ENCODE measurements at regions not wholly inside any gene's neighbourhood (a gene's known extent, or its start where the extent isn't known, plus 50 kb on each side); places are given as distances from the start of the nearest gene placed in this dataset.

DNA sequence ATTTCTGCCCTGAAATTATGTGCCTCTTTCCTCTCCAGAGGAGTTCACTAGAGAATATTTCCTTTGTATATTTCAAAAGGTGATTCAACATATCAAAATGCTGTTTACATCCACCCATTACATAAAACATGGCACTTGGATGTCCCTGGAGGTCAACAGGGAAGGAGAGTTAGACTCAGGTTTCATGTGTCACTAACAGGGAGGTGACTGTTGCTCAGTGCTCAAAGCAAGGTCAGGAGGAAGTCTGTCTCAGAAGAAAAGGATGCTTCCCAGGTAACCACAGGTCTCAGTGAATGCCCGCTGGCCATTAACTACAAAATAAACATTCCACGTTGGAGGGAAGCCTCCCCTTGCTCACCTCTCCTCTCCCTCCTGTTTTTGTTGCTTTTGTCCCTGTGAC lies 198.6 kb downstream of the AXIN2 start:
- DNase-seq, result no peak

GRCh38 chr17:65360961-65361552 lies 200.4 kb downstream of the AXIN2 start:
- DNase-seq, result no peak

DNA sequence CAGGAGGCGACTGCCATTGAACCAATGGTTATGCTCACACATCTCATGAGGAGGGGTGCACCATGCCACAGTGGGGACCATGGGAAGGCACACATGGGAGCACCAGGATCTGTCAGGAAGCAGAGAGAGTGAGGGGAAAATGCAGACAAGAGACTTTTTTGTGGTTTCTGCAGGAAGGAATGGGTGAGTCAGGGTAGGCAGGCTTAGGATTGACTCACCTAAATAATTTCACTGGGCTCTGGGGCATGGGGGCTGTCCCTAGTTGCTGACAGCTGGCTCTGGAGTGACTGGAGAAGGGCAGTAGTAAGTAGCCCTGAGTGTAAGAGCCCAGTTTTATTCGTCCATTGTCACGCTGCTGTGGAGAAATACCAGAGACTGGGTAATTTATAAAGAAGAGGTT lies 202.4 kb downstream of the AXIN2 start:
- no peak for DNase-seq

DNA sequence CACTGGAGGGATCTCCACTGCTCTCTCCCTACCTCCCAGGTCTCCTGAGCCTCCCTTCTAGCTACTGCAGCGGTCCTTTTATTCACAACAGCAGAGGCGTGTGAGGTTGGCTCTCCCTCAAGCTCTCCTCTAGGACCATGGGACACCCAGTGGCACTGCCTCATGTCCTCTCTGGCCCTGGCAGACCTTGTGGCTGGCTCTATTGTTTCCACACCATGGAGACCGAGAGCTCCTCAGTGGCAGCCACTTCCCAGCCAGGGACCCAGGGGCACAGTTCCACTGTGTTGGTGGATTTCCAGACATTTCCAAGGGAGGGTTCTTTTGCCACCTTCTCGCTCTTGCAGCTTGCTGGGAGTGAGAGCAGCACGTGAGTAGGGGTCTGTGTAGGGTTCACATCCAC lies 204.9 kb downstream of the AXIN2 start:
- DNase-seq, result no peak

DNA sequence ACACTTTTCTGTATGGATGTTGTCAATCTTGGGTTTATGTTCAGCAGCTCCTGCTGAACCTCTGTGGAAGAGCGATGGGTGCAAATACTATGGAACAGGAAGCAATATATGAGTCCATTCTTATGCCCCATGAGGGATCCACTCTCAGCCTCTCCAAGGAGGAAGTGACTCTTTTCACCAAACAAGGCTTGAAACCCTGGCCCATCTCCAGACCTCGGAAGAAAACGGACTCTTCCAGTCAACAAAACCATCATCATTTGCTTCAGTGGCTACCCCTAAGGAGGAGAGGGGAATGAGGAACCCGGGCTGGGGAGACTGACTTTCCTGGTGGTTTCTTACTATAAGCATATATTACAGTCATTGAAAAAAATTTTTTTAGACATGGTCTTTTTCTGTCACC lies 206.2 kb downstream of the AXIN2 start:
- no peak for DNase-seq

GRCh38 chr17:65349916-65350315 lies 211.5 kb downstream of the AXIN2 start:
- DNase-seq, result no peak

GRCh38 chr17:65346166-65346565 lies 209.0 kb downstream of the RGS9 start:
- DNase-seq, result no peak

DNA sequence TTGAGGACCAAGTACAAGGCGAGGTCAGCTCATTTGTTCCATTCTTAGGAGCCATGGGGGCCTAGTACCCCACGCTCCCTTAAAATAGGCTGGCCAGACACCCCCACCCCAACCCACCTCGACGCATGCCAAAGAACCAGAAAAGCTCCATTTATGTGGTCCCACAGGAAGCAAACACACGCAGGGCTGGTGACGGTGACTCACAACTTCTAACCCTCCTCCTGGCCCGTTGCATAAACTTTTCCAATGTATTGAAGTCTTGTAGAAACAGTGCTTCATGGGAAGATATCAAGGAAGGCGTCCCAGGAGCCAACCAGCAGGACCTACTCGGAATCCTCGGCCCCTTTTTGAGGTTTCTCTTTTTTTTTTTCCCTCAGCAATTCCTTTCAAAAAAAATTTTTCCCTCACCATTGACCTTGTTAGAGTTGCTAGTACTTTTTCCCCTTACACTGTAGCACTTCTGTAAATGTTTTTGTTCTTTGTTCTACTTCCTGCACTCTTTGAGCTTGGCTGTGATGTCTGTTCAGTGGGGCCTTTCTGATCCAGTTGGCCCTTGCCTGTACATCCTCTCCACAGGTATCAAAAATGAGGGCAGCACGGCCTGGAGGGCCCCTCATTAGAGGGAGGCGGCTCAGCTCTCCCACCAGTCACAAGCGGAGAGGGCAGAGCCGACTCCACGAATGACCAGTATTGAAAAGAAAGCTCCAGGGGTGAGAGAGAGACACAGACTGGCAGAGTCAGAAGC lies 208.3 kb downstream of the RGS9 start:
- DNase-seq, result no peak

DNA sequence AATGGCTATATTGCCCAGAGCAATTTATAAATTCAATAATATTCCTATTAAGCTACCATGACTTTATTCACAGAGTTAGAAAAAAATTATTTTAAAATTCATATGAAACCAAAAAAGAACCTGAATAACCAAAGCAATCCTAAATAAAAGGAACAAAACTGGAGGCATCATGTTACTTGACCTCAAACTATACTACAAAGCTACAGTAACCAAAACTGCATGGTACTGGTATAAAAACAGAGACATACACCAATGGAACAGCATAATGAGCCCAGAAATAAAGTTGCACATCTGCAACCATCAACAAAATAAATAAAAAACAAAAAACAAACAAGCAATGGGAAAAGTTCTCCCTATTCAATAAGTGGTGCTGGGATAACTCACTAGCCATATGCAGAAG lies 203.2 kb downstream of the RGS9 start:
- DNase-seq, result no peak

- no peak for DNase-seq
These were observed 197.2 kb downstream of the RGS9 start for GRCh38 chr17:65334406-65334805.

- DNase-seq, result no peak
These were observed 195.6 kb downstream of the RGS9 start for GRCh38 chr17:65332779-65333178.

DNA sequence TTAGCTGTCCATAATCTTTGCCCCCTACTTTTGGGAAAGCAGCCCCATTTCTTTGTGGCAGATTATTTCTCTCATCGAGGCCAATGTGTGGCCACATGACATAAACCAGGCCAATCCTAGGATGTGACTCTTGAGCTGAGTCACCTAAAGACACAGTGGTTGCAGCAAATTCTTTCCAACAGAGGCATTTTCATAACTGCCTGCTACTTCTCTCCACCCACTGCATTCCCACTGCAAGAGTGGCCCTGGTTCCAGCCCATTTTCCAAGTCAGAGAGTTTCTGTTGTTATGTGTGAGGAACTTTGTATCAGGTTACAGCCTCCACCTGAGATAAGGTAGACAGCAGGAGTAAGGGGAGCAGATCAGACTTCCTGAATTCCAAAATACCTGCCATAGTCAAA lies 195.2 kb downstream of the RGS9 start:
- no peak for DNase-seq

- no peak for DNase-seq
These were observed 191.4 kb downstream of the RGS9 start for GRCh38 chr17:65328567-65328966.

GRCh38 chr17:65324611-65325342 lies 187.6 kb downstream of the RGS9 start:
- DNase-seq, result no peak

DNA sequence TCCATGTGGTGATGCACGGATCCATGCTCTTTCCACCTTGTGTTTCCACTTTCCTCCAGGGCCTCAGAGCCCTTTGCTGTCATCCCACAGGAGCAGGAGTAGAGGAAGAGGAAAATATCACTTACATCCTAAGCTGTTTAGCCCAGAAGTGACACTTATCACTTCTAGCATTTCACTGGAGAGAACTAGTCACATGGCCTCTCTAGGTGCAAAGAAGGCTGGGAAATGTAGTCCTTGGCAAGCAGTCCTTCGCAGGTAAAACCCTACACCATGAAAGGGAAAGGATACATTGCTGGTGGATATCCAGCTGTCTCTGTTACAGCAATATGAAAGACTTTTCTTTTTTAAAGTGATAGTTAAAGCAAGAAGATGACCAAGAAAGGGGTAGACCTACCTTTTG lies 185.9 kb downstream of the RGS9 start:
- DNase-seq, result no peak

DNA sequence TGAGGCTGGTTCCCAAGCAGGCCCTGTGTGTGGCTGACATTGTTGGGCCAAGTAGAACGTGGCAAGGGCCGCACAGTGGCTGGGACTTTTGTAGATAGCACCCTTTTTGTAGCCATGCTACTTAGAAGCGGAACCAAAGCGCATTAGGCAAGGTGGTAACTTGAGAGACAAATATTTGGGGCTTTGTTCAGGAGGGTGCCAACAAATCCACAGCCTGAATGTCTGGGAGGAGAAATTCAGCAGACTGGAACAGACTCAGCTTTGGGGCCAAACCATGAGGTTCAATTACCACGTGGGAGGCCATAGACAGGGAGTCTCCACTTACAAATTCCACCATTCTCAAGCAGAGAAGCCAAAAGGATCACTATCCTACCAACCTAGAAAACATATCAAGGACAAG lies 183.7 kb downstream of the RGS9 start:
- DNase-seq, result no peak

DNA sequence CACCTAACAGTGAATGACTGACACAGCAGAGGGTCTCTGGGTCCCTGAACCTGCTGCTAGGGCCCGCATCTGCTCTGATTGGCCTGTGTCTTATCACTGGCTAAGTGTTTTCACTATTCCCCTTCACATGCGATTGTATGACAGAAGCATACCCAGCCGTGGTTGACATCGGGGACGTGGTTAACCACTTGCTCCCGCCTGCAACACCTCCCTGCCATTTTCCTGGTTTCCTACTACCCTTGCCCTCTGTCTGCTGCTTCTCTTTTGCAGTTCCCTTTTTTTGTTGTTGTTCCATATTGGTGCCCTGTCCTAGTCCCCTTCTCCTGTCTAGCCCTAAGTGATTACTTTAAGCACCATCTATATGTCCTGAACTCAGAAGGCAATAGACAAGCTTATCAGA lies 177.0 kb downstream of the RGS9 start:
- no peak for DNase-seq

DNA sequence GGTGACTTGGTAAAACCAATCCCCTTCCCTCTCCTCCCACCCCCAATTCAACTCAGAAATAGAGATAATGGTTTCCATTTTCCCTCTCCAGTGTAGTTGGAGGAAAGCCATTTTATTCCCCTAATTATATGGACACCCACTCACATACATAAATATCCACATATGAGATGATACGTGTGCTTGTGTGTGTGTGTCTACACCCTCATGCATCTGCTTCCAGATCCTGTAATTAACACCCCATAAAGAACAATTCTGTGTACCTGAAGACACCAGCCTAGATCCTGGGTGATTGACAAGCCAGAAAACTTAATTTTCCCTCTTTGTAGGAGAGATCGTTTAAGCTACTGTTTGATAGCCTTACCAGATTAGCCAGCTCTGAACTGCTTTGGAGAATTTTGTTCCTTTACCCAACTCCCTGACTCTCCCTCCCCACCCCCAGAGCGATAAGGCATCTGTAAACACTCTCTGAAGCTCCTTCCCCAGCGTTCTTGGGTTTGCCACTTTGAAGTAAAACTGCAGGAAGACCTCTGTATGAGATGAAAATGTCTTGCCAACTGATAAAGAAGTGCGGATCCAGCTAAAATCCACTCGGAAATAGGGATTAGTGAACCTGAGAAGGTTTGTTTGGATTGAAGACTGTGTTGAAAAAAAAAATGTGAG lies 175.7 kb downstream of the RGS9 start:
- DNase-seq, result no peak

DNA sequence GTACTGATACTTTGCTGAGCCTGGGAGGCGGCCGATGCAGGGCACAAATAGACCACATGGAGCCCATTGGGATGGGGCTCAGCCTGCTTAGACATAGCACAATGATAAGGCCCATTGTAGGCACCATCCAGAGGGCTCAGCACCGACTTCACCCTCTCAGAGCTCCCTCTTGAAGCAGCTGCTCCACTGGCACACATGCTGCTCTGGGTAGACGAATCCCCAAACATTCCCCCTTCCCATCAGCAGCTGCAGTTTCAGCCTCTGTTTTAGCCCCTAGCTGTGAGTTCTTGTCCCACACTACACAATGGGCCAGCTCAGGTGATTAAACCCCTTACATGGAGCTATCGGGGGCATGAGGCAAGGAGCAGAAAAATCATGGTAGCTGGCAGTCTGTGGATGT lies 174.1 kb downstream of the RGS9 start:
- no peak for DNase-seq

DNA sequence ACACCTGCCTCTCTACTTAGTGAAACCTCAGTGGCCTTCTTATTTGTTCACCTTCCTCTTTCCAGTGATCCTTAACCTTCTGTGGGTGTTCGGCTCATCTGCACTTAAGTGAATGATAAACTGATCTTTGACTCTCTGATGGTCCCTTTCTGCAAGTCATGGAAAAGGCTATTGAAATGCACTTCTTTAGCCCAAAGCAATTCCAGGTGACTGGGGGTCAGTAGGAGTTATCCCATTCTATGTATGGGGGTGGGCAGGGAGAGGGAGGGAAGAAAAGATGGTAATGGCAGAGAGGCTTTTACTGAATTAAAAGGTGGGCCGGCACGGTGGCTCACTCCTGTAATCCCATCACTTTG lies 170.8 kb downstream of the RGS9 start:
- DNase-seq, result no peak

DNA sequence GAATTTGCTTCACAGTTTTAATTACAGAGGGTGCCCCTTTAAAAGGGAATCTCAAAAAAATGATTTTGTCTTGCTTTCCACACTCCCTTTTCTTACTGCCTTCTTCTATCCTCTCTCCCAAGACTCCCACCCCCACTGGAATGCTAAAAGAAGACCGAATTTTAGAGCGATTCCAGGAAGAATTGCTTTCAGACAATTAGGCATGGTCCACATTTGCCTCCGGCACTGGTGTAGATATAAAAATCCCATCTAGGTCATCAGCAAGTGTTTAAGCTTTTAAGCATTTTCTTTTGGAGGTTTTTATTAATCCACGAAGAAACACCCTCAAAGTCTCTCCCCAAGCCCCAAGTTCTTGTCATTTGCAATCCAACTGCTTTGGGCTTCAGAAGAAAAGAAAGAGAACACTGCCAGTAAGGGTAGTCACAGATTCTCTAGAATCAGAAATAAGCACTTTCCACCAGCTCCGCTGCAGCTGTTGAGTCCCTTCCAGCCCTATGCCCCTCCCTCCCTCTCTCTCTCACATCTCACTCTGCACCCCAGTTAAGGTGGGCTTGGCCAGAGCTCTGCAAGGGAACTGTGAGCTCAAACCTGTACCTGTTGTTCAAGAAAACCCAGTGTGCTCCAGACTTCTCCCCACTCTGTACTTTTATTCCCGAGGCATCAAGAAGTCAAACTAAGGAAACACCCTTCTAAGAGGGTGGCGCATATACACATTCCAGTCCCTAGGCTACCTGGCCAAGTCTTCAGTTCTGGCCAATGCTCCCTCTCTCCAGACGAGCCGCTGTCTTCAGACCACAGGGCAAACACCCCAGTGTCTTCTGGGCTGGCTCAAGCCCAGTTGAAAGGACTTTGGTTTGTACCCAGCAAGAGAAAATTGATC lies 170.2 kb downstream of the RGS9 start:
- DNase-seq, result no peak

GRCh38 chr17:65305778-65306177 lies 168.6 kb downstream of the RGS9 start:
- no peak for DNase-seq

DNA sequence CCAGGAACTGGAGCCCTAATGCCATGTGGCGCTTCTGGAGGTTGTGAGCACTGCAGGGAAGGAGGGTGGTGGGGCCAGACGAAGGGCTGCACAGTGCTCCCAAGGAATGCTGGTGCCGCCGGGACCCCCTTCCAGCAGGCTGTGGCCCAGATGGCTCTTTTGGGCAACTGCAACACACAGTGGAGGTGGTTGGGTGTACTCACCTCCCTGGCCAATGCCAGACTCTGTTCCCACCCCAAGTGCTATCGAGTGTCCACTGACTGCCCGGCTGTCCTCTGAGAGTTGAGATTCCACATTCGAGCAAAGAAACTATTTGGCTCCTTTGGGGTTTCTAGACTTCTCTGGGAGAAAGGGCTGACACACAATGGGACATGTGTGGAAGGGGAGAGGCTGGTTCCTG lies 167.9 kb downstream of the RGS9 start:
- DNase-seq, result no peak
